Mammary epithelial cell (primary cell): ENCODE measurements at regions not wholly inside any gene's neighbourhood (a gene's known extent, or its start where the extent isn't known, plus 50 kb on each side); places are given as distances from the start of the nearest gene placed in this dataset.

Source experiments
- CTCF ChIP-seq, 2 donors: IDR thresholded peaks in 1 of 2; conservative IDR thresholded peaks in 1 of 2; 2 replicates each; pipeline ENCODE4 v1.5.1; 2011 to 2012; ENCODE audit warnings: inconsistent platforms in 2 of 2, low read length in 2 of 2, mild to moderate bottlenecking in 2 of 2, control low read depth in 1 of 2, low read depth in 1 of 2; ENCODE audit not compliant: insufficient read depth in 1 of 2; ENCODE audit errors: extremely low read depth in 1 of 2
- EZH2 ChIP-seq: IDR thresholded peaks from 2 replicates; pipeline ENCODE4 v1.6.1; 2012; ENCODE audit warnings: low read length, inconsistent platforms, borderline replicate concordance

- TF ChIP-seq CTCF (conservative IDR thresholded peaks at IDR 0.05 in 1 of 2, IDR thresholded peaks at IDR 0.05 in 1 of 2; ENCODE audit: extremely low read depth in 1 of 2, insufficient read depth in 1 of 2, low read depth in 1 of 2, low read length in 2 of 2) (no peak), EZH2 (no peak)
These were observed 584.6 kb upstream of the KLHL29 start for GRCh38 chr2:22800412-22800811.
